Breast epithelium (tissue), 4 donors: ENCODE measurements at regions not wholly inside any gene's neighbourhood (a gene's known extent, or its start where the extent isn't known, plus 50 kb on each side); places are given as distances from the start of the nearest gene placed in this dataset.
"Not testable (repeated sequence)": the region's sequence is repeated elsewhere in the genome, so short reads cannot be mapped to it uniquely, and the experiment has no call there.

ENCODE experiments used
- DNase-seq, 2 donors: peaks; one replicate each; pipeline ENCODE4 v3.0.0-alpha.2; 2019; ENCODE audit warnings: low spot score in 2 of 2
- H3K27ac ChIP-seq, 2 donors: fragments of 200-600 bp; sonication (generic) in 1 of 2; one replicate each; pipeline ENCODE4 v1.5.1; 2016 to 2019; ENCODE audit warnings: mild to moderate bottlenecking in 1 of 2
- H3K27me3 ChIP-seq, 2 donors: fragments of 200-600 bp; sonication (generic) in 1 of 2; one replicate each; pipeline versions ENCODE4 v1.5.1 to v1.6.0; 2017 to 2019; ENCODE audit warnings: control low read depth in 1 of 2, mild to moderate bottlenecking in 1 of 2
- H3K36me3 ChIP-seq: fragments of 200-600 bp; one replicate; pipeline ENCODE4 v1.5.1; 2019
- H3K4me1 ChIP-seq, 2 donors: fragments of 200-600 bp; sonication (generic); one replicate each; pipeline ENCODE4 v1.5.1; 2016 to 2019; ENCODE audit warnings: control low read depth in 1 of 2
- H3K4me3 ChIP-seq, 3 donors: fragments of 200-600 bp; sonication (generic); 1 replicate in 2 of 3; 2 replicates in 1 of 3; pipeline ENCODE4 v1.5.1; 2016 to 2019; ENCODE audit warnings: mild to moderate bottlenecking in 3 of 3, moderate library complexity in 2 of 3
- H3K9me3 ChIP-seq, 2 donors: fragments of 200-600 bp; sonication (generic) in 1 of 2; one replicate each; pipeline ENCODE4 v1.5.1; 2016 to 2019; ENCODE audit warnings: control low read depth in 1 of 2
- CTCF ChIP-seq, 3 donors: fragments of 450-650 bp; IDR thresholded peaks; one replicate each; pipeline ENCODE4 v1.5.1; 2016 to 2017; ENCODE audit warnings: antibody characterized with exemption in 3 of 3, mild to moderate bottlenecking in 3 of 3, moderate library complexity in 3 of 3
- POLR2A ChIP-seq: fragments of 450-650 bp; IDR thresholded peaks from one replicate; pipeline ENCODE4 v1.6.1; 2016; ENCODE audit warnings: antibody characterized with exemption, mild to moderate bottlenecking, moderate library complexity
- POLR2AphosphoS5 ChIP-seq, 3 donors: sonication (generic); formaldehyde crosslinking; IDR thresholded peaks; one replicate each; pipeline ENCODE4 v1.6.1; 2017; ENCODE audit warnings: antibody characterized with exemption in 3 of 3
- intact Hi-C: fragments of 100-400 bp; cut with DNase I; formaldehyde crosslinking; loops from one replicate; pipeline ENCODE4 v1.15.1; 2023; ENCODE audit warnings: low total_unique reads

DNA sequence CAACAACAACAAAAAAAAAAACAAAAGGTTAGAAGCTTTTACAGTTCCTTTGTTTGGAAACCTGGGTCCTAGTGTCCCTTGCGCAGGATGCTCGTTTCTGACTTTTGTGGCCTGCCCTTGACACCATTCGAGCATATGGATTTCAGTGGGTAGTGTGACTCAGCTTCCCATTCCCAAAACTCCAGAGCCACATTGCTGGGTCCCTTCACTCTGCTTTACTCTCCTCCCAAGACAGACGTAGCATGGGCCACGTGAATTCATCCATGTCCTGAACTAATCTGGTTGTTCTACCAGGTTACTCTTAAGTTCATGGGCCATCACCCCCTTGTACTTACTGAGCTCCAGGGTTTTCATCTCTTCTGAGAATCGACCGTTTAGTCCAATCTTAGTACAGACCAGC is 68.0 kb upstream of the MAX start:
- TF ChIP-seq POLR2A (no peak), CTCF (IDR thresholded peaks at IDR 0.05) (no peak), POLR2AphosphoS5 (IDR thresholded peaks at IDR 0.05) (no peak)
- H3K27me3 ChIP-seq: no peaks in the 10 kb centered on the region
- H3K9me3 ChIP-seq: no peaks in the 10 kb centered on the region
- no peak overlapping the region for H3K27ac ChIP-seq
- intact Hi-C loops: no loop called here
- DNase-seq: no peak
- no peaks in the 10 kb centered on the region for H3K4me1 ChIP-seq
- peak overlapping the region in 1 of 3 donors; percentile 58 for H3K4me3 ChIP-seq
- H3K36me3 ChIP-seq: no peaks in the 10 kb centered on the region

DNA sequence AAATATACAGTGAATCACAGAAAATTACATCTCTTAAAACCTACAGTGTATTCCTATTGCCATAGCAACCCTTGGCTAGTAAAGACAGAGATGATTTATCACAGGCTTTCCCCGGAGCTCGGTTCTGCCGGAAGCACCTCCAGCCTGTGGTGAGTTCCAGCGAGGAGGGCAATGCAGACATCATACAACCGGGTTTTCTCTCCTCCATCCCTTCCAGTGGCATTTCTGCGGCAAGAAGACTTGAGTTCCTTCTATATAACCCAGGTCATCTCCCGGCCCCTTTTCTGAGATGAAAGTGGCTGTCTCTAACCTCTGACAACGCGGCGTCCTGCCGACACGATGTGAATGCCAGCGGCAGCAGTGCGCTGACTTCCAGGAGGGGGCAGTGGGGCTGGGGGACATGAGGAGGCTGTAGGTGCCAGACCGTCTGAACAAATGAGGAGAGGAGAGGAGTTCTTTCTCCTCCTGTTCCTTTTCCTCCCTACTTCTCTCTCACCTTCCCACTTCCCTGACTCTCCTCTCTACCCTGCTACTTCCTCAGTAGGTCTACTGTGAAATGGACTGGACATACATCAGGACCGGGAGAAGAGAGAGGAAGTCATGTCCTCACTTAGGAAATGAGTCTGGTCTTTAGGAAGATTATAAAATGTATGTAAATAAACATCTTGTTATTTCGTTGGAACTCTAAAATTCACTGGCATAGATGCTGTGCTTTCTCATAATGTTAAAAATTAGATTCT is 68.6 kb upstream of the MAX start:
- DNase-seq: no peak
- TF ChIP-seq POLR2A: no peak
- TF ChIP-seq POLR2AphosphoS5 (IDR thresholded peaks at IDR 0.05): no peak
- TF ChIP-seq CTCF (IDR thresholded peaks at IDR 0.05): no peak
- Histone ChIP-seq H3K27ac (no peak overlapping the region), H3K27me3 (no peaks in the 10 kb centered on the region), H3K4me3 (peak overlapping the region; percentile 6 to 58 (median 40)), H3K4me1 (no peaks in the 10 kb centered on the region), H3K36me3 (no peaks in the 10 kb centered on the region), H3K9me3 (no peaks in the 10 kb centered on the region)
- intact Hi-C loops: no loop called here

- Histone ChIP-seq H3K27me3 (no peaks in the 10 kb centered on the region), H3K27ac (no peak overlapping the region), H3K4me3 (no peak overlapping the region), H3K36me3 (no peaks in the 10 kb centered on the region), H3K9me3 (no peaks in the 10 kb centered on the region), H3K4me1 (no peaks in the 10 kb centered on the region)
- intact Hi-C loops: no loop called here
- DNase-seq: no peak
- TF ChIP-seq POLR2AphosphoS5 (IDR thresholded peaks at IDR 0.05) (no peak), POLR2A (no peak), CTCF (IDR thresholded peaks at IDR 0.05) (no peak)
Measured at GRCh38 chr14:65173973-65174693, 71.8 kb upstream of the MAX start.

GRCh38 chr14:65174783-65175182 is 72.5 kb upstream of the MAX start:
- TF ChIP-seq CTCF (IDR thresholded peaks at IDR 0.05): no peak
- no peak for TF ChIP-seq POLR2A
- no peak for TF ChIP-seq POLR2AphosphoS5 (IDR thresholded peaks at IDR 0.05)
- H3K4me3 ChIP-seq: no peak overlapping the region
- intact Hi-C loops: no loop called here
- H3K4me1 ChIP-seq: peaks cover 0 to 1% of the 10 kb centered on the region in 2 donors
- H3K9me3 ChIP-seq: no peaks in the 10 kb centered on the region
- DNase-seq: no peak
- H3K27ac ChIP-seq: no peak overlapping the region
- H3K27me3 ChIP-seq: no peaks in the 10 kb centered on the region
- no peaks in the 10 kb centered on the region for H3K36me3 ChIP-seq

DNA sequence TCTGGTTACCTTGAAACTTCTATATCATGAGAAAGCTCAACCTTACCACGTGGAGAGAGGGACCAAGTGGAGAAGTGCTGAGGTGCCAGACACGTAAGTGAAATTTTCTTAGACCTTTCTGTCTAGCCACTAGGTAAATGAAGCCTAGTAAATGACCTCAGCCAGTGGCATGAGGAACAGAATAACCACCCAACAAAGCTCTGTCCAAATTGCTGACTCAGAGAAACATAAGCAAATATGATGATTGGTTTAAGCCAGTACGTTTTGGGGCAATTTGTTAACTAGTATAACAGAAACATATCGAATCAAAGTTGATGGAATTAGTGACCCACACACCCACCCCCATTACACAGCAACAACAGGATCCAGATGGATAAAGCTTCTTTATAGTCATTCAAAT is 75.2 kb upstream of the MAX start:
- H3K27ac ChIP-seq: no peak overlapping the region
- TF ChIP-seq CTCF (IDR thresholded peaks at IDR 0.05): no peak
- TF ChIP-seq POLR2A: no peak
- TF ChIP-seq POLR2AphosphoS5 (IDR thresholded peaks at IDR 0.05): no peak
- no peak for DNase-seq
- no peak overlapping the region for H3K4me3 ChIP-seq
- peaks cover 0 to 5% of the 10 kb centered on the region in 2 donors for H3K4me1 ChIP-seq
- intact Hi-C loops: no loop called here
- peaks cover 0 to 12% of the 10 kb centered on the region in 2 donors for H3K9me3 ChIP-seq
- no peaks in the 10 kb centered on the region for H3K36me3 ChIP-seq
- no peaks in the 10 kb centered on the region for H3K27me3 ChIP-seq

- intact Hi-C loops, H3K27me3 ChIP-seq, H3K4me3 ChIP-seq, H3K4me1 ChIP-seq, H3K27ac ChIP-seq, H3K36me3 ChIP-seq, DNase-seq: not testable (repeated sequence)
- peaks cover 0 to 13% of the 10 kb centered on the region in 2 donors for H3K9me3 ChIP-seq
Measured at GRCh38 chr14:65179231-65179630, 76.9 kb upstream of the MAX start.
